Spleen (tissue), 11 donors: ENCODE measurements at regions not wholly inside any gene's neighbourhood (a gene's known extent, or its start where the extent isn't known, plus 50 kb on each side); places are given as distances from the start of the nearest gene placed in this dataset.

Experiments
- DNase-seq: peaks from one replicate; pipeline ENCODE4 v3.0.0-alpha.2; 2020
- H3K27ac ChIP-seq, 8 donors: fragments of 200-600 bp; sonication (generic) in 7 of 8; 1 replicate in 4 of 8; 2 replicates in 4 of 8; pipeline versions ENCODE4 v1.5.0 to v1.8.0; 2016 to 2021; ENCODE audit warnings: inconsistent platforms in 4 of 8, mild to moderate bottlenecking in 4 of 8, moderate library complexity in 1 of 8
- H3K27me3 ChIP-seq, 7 donors: fragments of 200-600 bp; sonication (generic) in 6 of 7; replicated peaks in 1 of 7; 1 replicate in 4 of 7; 2 replicates in 3 of 7; pipeline versions ENCODE4 v1.5.0 to v1.8.0; 2016 to 2021; ENCODE audit warnings: inconsistent platforms in 3 of 7, mild to moderate bottlenecking in 1 of 7
- H3K36me3 ChIP-seq, 6 donors: fragments of 200-600 bp; sonication (generic) in 5 of 6; 1 replicate in 4 of 6; 2 replicates in 2 of 6; pipeline versions ENCODE4 v1.5.0 to v1.8.0; 2016 to 2021; ENCODE audit warnings: inconsistent platforms in 2 of 6
- H3K4me1 ChIP-seq, 6 donors: fragments of 200-600 bp; sonication (generic) in 5 of 6; 1 replicate in 3 of 6; 2 replicates in 3 of 6; pipeline versions ENCODE4 v1.5.0 to v1.8.0; 2016 to 2021; ENCODE audit warnings: inconsistent platforms in 3 of 6
- H3K4me3 ChIP-seq, 8 donors: fragments of 200-600 bp; sonication (generic) in 7 of 8; 1 replicate in 4 of 8; 2 replicates in 4 of 8; pipeline versions ENCODE4 v1.5.0 to v1.8.0; 2016 to 2021; ENCODE audit warnings: inconsistent platforms in 4 of 8, mild to moderate bottlenecking in 4 of 8, moderate library complexity in 2 of 8
- H3K9me3 ChIP-seq, 8 donors: fragments of 200-600 bp; sonication (generic) in 7 of 8; 1 replicate in 4 of 8; 2 replicates in 4 of 8; pipeline versions ENCODE4 v1.5.0 to v1.8.0; 2016 to 2021; ENCODE audit warnings: inconsistent platforms in 4 of 8
- CTCF ChIP-seq, 11 experiments: fragments of 200-600 bp in 7 of 11; fragments of 450-650 bp in 4 of 11; sonication (generic) in 4 of 11; IDR thresholded peaks in 8 of 11; conservative IDR thresholded peaks in 3 of 11; 1 replicate in 7 of 11; 2 replicates in 4 of 11; pipeline versions ENCODE4 v1.4.0 to v1.8.0; 2016 to 2021; ENCODE audit warnings: antibody characterized with exemption in 11 of 11, inconsistent platforms in 4 of 11, mild to moderate bottlenecking in 1 of 11
- POLR2A ChIP-seq, 3 donors: fragments of 450-650 bp; IDR thresholded peaks; one replicate each; pipeline ENCODE4 v1.5.1; 2017; ENCODE audit warnings: antibody characterized with exemption in 3 of 3, mild to moderate bottlenecking in 1 of 3
- POLR2AphosphoS5 ChIP-seq, 3 donors: sonication (generic); formaldehyde crosslinking; IDR thresholded peaks; one replicate each; pipeline ENCODE4 v1.5.1; 2017; ENCODE audit warnings: antibody characterized with exemption in 3 of 3
- WGBS, 5 donors: extraction: QIAGEN DNeasy Blood & Tissue Kit in 3 of 5; methylation state at CpG; one replicate each; pipeline versions ENCODE4 v1.1.5 to v1.1.7; 2013 to 2018; 5-methylcytosine and 5-hydroxymethylcytosine counted together
- intact Hi-C: fragments of 100-400 bp; cut with DNase I; formaldehyde crosslinking; loops from one replicate; pipeline ENCODE4 v1.15.0; 2023; ENCODE audit warnings: low total_unique reads
- donor health status: healthy with polysubstance abuse.
- donor health status: DM: no; HTN: no; CAD: no; lungs with moderate emphysema.
- donor health status: DM: no; HTN: no; CAD: no.
- donor health status: Bipolar disorder and iron deficiency.
- donor health status: healthy.
- donor health status: DM: no; HTN: no; CAD: no.
- donor health status: DM: yes; HTN: yes; CAD: no.

- Histone ChIP-seq H3K36me3 (no peaks in the 10 kb centered on the region), H3K9me3 (no peaks in the 10 kb centered on the region), H3K27ac (peak overlapping the region in 1 of 8 donors; percentile 15), H3K27me3 (no peaks in the 10 kb centered on the region), H3K4me1 (no peaks in the 10 kb centered on the region), H3K4me3 (no peak overlapping the region)
- intact Hi-C loops = no loop called here
- WGBS, 5 donors = 79 to 91% (median 84%) methylated on average over 8 of the region's 8 CpGs
- no peak for DNase-seq
- TF ChIP-seq POLR2A (IDR thresholded peaks at IDR 0.05) = no peak
- TF ChIP-seq POLR2AphosphoS5 (IDR thresholded peaks at IDR 0.05) = no peak
- TF ChIP-seq CTCF (IDR thresholded peaks at IDR 0.05 in 8 of 11, conservative IDR thresholded peaks at IDR 0.05 in 3 of 11) = no peak
Measured at GRCh38 chr5:67474597-67475238, 278.1 kb upstream of the CD180 start.

GRCh38 chr5:67467110-67467509 lies 270.5 kb upstream of the CD180 start:
- Histone ChIP-seq H3K27me3 (no peaks in the 10 kb centered on the region), H3K4me1 (no peaks in the 10 kb centered on the region), H3K9me3 (no peaks in the 10 kb centered on the region), H3K27ac (no peak overlapping the region), H3K4me3 (no peak overlapping the region), H3K36me3 (no peaks in the 10 kb centered on the region)
- intact Hi-C loops = no loop called here
- DNase-seq = no peak
- TF ChIP-seq POLR2AphosphoS5 (IDR thresholded peaks at IDR 0.05) = no peak
- no peak for TF ChIP-seq POLR2A (IDR thresholded peaks at IDR 0.05)
- TF ChIP-seq CTCF (IDR thresholded peaks at IDR 0.05 in 8 of 11, conservative IDR thresholded peaks at IDR 0.05 in 3 of 11) = no peak
- WGBS, 5 donors = 78 to 96% (median 83%) methylated on average over 1 of the region's 1 CpG

GRCh38 chr5:67465537-67466207 lies 269.1 kb upstream of the CD180 start:
- Histone ChIP-seq H3K9me3 (no peaks in the 10 kb centered on the region), H3K4me3 (no peak overlapping the region), H3K36me3 (no peaks in the 10 kb centered on the region), H3K27ac (no peak overlapping the region), H3K4me1 (no peaks in the 10 kb centered on the region), H3K27me3 (no peaks in the 10 kb centered on the region)
- TF ChIP-seq POLR2AphosphoS5 (IDR thresholded peaks at IDR 0.05) (no peak), POLR2A (IDR thresholded peaks at IDR 0.05) (no peak), CTCF (IDR thresholded peaks at IDR 0.05 in 8 of 11, conservative IDR thresholded peaks at IDR 0.05 in 3 of 11) (no peak)
- DNase-seq = no peak
- intact Hi-C loops = no loop called here

GRCh38 chr5:67462147-67462546 lies 265.5 kb upstream of the CD180 start:
- DNase-seq = no peak
- Histone ChIP-seq H3K27me3 (no peaks in the 10 kb centered on the region), H3K9me3 (no peaks in the 10 kb centered on the region), H3K4me3 (no peak overlapping the region), H3K4me1 (no peaks in the 10 kb centered on the region), H3K36me3 (no peaks in the 10 kb centered on the region), H3K27ac (no peak overlapping the region)
- TF ChIP-seq CTCF (IDR thresholded peaks at IDR 0.05 in 8 of 11, conservative IDR thresholded peaks at IDR 0.05 in 3 of 11) = no peak
- WGBS, 5 donors = 89 to 97% (median 93%) methylated on average over 1 of the region's 1 CpG
- intact Hi-C loops = no loop called here
